HUES48 (cell line): ENCODE measurements at regions not wholly inside any gene's neighbourhood (a gene's known extent, or its start where the extent isn't known, plus 50 kb on each side); places are given as distances from the start of the nearest gene placed in this dataset.

ENCODE experiments used
- H3K27ac ChIP-seq: one replicate; pipeline ENCODE4 v1.7.0; 2013; ENCODE audit warnings: low read depth, low read length, inconsistent platforms
- H3K27me3 ChIP-seq: 2 replicates; pipeline ENCODE4 v1.6.1; 2013; ENCODE audit warnings: mild to moderate bottlenecking, low read length; ENCODE audit not compliant: control insufficient read depth, insufficient read depth
- H3K36me3 ChIP-seq: 2 replicates; pipeline ENCODE4 v1.6.1; 2013; ENCODE audit warnings: low read length; ENCODE audit not compliant: control insufficient read depth, insufficient read depth
- H3K4me1 ChIP-seq: 2 replicates; pipeline ENCODE4 v1.6.1; 2013; ENCODE audit warnings: mild to moderate bottlenecking, low read length; ENCODE audit not compliant: control insufficient read depth, insufficient read depth
- H3K4me3 ChIP-seq: 2 replicates; pipeline ENCODE4 v1.5.1; 2013; ENCODE audit warnings: mild to moderate bottlenecking, low read depth, low read length
- H3K9ac ChIP-seq: 2 replicates; pipeline ENCODE4 v1.6.1; 2013; ENCODE audit warnings: mild to moderate bottlenecking, low read depth, low read length, moderate library complexity
- H3K9me3 ChIP-seq: 2 replicates; pipeline ENCODE4 v1.6.1; 2013; ENCODE audit warnings: low read length; ENCODE audit not compliant: control insufficient read depth, insufficient read depth

GRCh38 chr16:13552062-13552959 is 367.6 kb upstream of the ERCC4 start:
- H3K27me3 ChIP-seq = no peaks in the 10 kb centered on the region
- H3K9ac ChIP-seq = no peak overlapping the region
- peak overlapping the region; percentile 4 for H3K27ac ChIP-seq
- H3K4me1 ChIP-seq = peaks cover 28% of the 10 kb centered on the region
- H3K9me3 ChIP-seq = no peaks in the 10 kb centered on the region
- no peaks in the 10 kb centered on the region for H3K36me3 ChIP-seq
- H3K4me3 ChIP-seq = no peak overlapping the region

DNA sequence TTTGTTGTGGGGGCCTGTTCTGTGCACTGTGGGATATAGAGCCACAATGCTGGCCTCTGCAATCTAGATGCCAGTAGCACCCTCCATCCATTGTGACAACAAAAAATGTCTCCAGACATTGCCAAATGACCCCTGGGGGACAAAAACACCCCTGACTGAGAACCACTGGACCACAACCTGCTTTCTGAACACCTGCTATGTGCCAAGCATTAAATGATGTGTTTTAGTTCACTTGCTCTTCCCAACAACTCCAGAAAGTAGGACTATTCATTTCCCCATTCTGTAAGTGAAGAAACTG is 367.0 kb upstream of the ERCC4 start:
- Histone ChIP-seq H3K9me3 (no peaks in the 10 kb centered on the region), H3K36me3 (no peaks in the 10 kb centered on the region), H3K4me1 (peaks cover 28% of the 10 kb centered on the region), H3K9ac (no peak overlapping the region), H3K27me3 (no peaks in the 10 kb centered on the region), H3K4me3 (no peak overlapping the region), H3K27ac (peak overlapping the region; percentile 4)

DNA sequence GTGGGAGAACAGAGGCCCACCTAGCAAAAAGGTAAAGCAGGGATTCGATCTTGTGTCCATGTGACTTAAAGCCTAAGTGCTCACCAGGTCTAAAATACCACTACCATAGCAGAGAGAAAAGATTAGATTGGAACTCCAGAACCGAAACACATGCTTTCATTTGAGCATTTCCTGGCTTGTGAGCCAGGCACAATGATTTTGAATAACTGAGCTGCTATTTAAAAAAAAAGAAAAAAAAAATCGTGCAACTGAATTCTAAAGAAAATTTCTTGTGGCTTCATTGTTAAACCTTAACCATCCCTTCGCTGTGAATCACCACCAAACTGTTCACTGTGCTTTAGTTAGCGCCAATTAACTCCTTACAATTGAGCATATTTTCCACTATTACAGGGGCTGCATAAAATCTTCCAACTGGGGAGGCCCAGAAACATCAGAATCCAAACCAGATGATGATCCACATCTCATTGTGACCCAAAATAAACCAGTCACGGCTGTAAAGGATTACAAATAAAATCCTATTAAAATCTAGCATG is 366.4 kb upstream of the ERCC4 start:
- Histone ChIP-seq H3K9ac (no peak overlapping the region), H3K4me3 (no peak overlapping the region), H3K27me3 (no peaks in the 10 kb centered on the region), H3K27ac (no peak overlapping the region), H3K4me1 (peaks cover 28% of the 10 kb centered on the region), H3K9me3 (no peaks in the 10 kb centered on the region), H3K36me3 (no peaks in the 10 kb centered on the region)

- Histone ChIP-seq H3K36me3 (no peaks in the 10 kb centered on the region), H3K4me1 (peaks cover 28% of the 10 kb centered on the region), H3K27ac (no peak overlapping the region), H3K27me3 (no peaks in the 10 kb centered on the region), H3K9ac (no peak overlapping the region), H3K9me3 (no peaks in the 10 kb centered on the region), H3K4me3 (no peak overlapping the region)
Observed at GRCh38 chr16:13554005-13554404, 365.9 kb upstream of the ERCC4 start.

DNA sequence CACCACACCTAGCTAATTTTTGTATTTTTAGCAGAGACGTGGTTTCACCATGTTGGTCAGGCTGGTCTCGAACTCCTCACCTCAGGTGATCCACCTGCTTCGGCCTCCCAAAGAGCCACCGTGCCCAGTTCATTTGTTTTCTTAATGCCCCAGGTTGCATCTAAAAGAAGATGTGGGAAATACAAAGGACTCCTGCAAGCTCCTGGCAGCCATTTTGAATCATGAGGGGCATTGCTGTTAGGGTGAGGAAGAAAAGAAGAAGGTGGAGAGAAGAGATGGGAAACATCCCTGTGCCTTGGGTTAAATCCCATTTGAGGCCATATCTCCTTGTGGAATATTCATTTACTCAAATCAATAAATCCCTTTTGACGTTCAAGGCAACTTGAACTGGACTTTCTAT is 365.3 kb upstream of the ERCC4 start:
- Histone ChIP-seq H3K9me3 (no peaks in the 10 kb centered on the region), H3K36me3 (no peaks in the 10 kb centered on the region), H3K9ac (no peak overlapping the region), H3K27ac (no peak overlapping the region), H3K4me1 (peaks cover 28% of the 10 kb centered on the region), H3K27me3 (no peaks in the 10 kb centered on the region), H3K4me3 (no peak overlapping the region)

DNA sequence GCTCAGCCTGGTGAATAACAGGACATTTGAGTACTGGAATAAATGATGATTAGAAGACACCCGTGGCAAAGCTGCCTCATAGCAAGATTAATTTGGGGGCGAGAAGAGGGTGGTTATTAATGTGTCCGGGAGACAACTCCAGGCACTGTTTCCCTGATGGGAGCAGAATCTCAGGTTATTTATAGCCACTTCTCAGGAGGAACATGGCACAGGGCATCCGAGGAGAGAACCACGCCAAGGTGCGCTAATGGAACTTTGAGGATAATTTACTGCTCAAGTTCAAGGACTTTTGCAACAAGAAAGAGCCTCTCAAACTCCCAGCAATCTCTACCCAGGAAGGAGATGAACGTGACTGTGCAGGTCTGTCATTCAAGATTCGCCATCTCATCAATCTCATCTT is 362.5 kb upstream of the ERCC4 start:
- Histone ChIP-seq H3K36me3 (no peaks in the 10 kb centered on the region), H3K27ac (no peak overlapping the region), H3K4me1 (peaks cover 23% of the 10 kb centered on the region), H3K9me3 (no peaks in the 10 kb centered on the region), H3K27me3 (no peaks in the 10 kb centered on the region), H3K9ac (no peak overlapping the region), H3K4me3 (no peak overlapping the region)

DNA sequence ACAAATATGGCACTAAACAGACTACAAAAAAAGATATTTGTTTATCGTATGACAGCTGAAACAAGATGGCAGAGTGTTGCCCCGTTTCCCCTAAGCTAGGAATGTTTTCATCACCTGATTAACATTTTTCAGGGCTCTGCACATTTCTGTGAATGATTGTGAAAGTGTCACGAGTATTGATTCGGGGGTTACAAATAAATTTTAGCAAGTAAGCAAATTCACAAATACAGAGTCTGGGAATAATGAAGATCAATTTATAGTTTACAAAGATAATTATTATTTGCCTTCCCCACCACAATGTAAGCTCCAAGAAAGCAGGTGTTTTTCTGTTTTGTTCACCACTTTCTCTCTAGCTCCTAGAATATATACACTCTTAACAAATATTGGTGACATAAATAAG is 361.2 kb upstream of the ERCC4 start:
- H3K4me3 ChIP-seq = no peak overlapping the region
- H3K27ac ChIP-seq = no peak overlapping the region
- no peaks in the 10 kb centered on the region for H3K9me3 ChIP-seq
- no peaks in the 10 kb centered on the region for H3K27me3 ChIP-seq
- H3K4me1 ChIP-seq = peaks cover 13% of the 10 kb centered on the region
- no peaks in the 10 kb centered on the region for H3K36me3 ChIP-seq
- no peak overlapping the region for H3K9ac ChIP-seq

DNA sequence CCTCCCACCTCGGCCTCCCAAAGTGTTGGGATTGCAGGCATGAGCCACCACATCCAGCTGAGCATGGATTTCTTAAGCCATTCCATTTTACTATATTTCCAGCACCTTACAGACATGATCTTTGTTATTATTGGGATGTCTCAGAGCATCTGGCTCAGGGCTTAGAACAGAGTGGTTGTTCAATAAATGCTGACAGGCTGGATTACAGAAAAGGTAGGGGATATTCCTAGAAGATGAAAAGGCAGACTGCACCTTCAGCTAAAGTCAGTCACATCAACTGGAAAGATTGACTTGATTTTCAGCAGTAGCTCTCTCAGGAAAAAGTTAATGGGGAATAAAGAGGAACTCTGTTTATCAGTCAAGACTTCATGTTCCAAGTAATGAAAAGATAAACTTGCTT is 360.3 kb upstream of the ERCC4 start:
- H3K36me3 ChIP-seq = no peaks in the 10 kb centered on the region
- H3K4me1 ChIP-seq = peaks cover 13% of the 10 kb centered on the region
- H3K27me3 ChIP-seq = no peaks in the 10 kb centered on the region
- no peak overlapping the region for H3K4me3 ChIP-seq
- H3K27ac ChIP-seq = no peak overlapping the region
- no peaks in the 10 kb centered on the region for H3K9me3 ChIP-seq
- no peak overlapping the region for H3K9ac ChIP-seq

- Histone ChIP-seq H3K36me3 (no peaks in the 10 kb centered on the region), H3K4me3 (no peak overlapping the region), H3K9me3 (no peaks in the 10 kb centered on the region), H3K4me1 (peaks cover 10% of the 10 kb centered on the region), H3K27ac (no peak overlapping the region), H3K27me3 (no peaks in the 10 kb centered on the region), H3K9ac (no peak overlapping the region)
Observed at GRCh38 chr16:13560151-13560550, 359.8 kb upstream of the ERCC4 start.

DNA sequence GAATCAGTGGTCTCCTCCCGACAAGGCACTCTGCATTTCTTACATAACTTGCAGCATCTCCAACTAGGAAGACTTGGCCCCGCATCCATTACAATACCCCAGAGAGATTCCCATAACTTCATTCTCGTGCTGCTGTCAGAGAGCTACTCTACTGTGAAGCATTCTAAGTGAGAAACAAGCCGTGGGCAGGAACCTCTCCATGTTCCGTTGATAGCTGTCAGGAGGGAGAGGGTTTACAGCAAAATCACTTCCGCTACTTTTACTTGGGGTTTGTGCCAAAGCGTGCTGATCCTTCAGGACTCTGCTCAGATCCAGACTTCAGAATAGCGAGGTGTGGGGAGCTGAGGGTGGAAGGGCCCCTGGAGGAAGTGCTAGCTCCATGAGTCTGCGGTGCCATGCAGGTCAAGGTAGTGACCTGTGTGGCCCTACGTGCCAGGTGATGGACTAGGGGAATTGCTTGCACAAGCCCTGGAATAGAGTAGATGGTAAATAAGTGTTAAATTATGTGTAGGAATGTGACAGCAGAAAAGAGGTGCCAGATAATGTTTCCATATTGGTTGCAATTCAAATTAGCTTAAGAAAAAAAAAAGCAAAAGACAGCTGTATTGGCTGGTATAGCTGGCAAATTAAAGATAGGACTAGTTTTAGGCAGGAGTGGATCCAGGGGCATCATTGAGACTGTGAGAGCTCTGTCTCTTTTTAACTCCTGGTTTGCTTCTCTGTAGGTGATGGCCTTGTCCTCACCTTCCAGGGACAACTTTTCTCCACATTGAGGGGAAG is 358.5 kb upstream of the ERCC4 start:
- no peaks in the 10 kb centered on the region for H3K27me3 ChIP-seq
- H3K4me3 ChIP-seq = no peak overlapping the region
- no peaks in the 10 kb centered on the region for H3K4me1 ChIP-seq
- no peaks in the 10 kb centered on the region for H3K9me3 ChIP-seq
- no peaks in the 10 kb centered on the region for H3K36me3 ChIP-seq
- no peak overlapping the region for H3K27ac ChIP-seq
- no peak overlapping the region for H3K9ac ChIP-seq

DNA sequence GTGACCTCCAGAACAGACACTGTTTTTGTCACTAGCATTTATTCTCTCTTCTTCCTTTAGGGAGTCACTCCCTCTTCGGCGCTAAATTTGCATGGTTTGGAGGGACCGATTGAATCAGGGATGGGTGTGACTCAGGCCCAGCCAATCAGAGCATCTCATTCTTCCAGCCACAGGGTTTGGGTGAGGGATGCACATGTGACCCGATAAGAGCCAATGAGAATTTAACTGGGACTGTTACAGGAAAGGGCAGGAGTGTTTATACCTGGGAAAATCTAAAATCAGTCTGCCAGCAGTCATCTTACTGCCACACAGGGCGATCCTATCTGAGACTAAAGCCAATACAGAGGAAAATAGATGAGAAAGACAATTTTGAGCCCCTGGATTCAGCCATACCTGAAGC is 351.2 kb upstream of the ERCC4 start:
- no peaks in the 10 kb centered on the region for H3K36me3 ChIP-seq
- H3K4me1 ChIP-seq = no peaks in the 10 kb centered on the region
- no peaks in the 10 kb centered on the region for H3K27me3 ChIP-seq
- no peak overlapping the region for H3K4me3 ChIP-seq
- H3K27ac ChIP-seq = no peak overlapping the region
- H3K9ac ChIP-seq = no peak overlapping the region
- no peaks in the 10 kb centered on the region for H3K9me3 ChIP-seq
